Duodenal mucosa (tissue), 2 donors: ENCODE measurements at regions not wholly inside any gene's neighbourhood (a gene's known extent, or its start where the extent isn't known, plus 50 kb on each side); places are given as distances from the start of the nearest gene placed in this dataset.

Experiments
- H3K27ac ChIP-seq: one replicate; pipeline ENCODE4 v1.7.0; 2013; ENCODE audit warnings: low read depth, low read length
- H3K27me3 ChIP-seq, 2 donors: one replicate each; pipeline ENCODE4 v1.7.0; 2013; ENCODE audit warnings: low read length in 2 of 2, control low read depth in 1 of 2; ENCODE audit not compliant: insufficient read depth in 2 of 2, control insufficient read depth in 1 of 2
- H3K36me3 ChIP-seq, 2 donors: one replicate each; pipeline ENCODE4 v1.7.0; 2013; ENCODE audit warnings: low read length in 2 of 2, control low read depth in 1 of 2; ENCODE audit not compliant: insufficient read depth in 2 of 2, control insufficient read depth in 1 of 2
- H3K4me1 ChIP-seq, 2 donors: one replicate each; pipeline ENCODE4 v1.7.0; 2013; ENCODE audit warnings: low read length in 2 of 2, control low read depth in 1 of 2; ENCODE audit not compliant: insufficient read depth in 2 of 2, control insufficient read depth in 1 of 2
- H3K4me3 ChIP-seq, 2 donors: one replicate each; pipeline ENCODE4 v1.7.0; 2013; ENCODE audit warnings: low read length in 2 of 2, low read depth in 1 of 2
- H3K9ac ChIP-seq, 2 donors: one replicate each; pipeline ENCODE4 v1.7.0; 2013; ENCODE audit warnings: low read length in 2 of 2, low read depth in 1 of 2
- H3K9me3 ChIP-seq, 2 donors: one replicate each; pipeline ENCODE4 v1.7.0; 2013; ENCODE audit warnings: low read length in 2 of 2, control low read depth in 1 of 2; ENCODE audit not compliant: control insufficient read depth in 1 of 2

GRCh38 chr7:42580061-42580460 lies 331.8 kb downstream of the C7orf25 start:
- Histone ChIP-seq H3K27ac (no peak overlapping the region), H3K27me3 (no peaks in the 10 kb centered on the region), H3K4me3 (no peak overlapping the region), H3K9me3 (no peaks in the 10 kb centered on the region), H3K9ac (no peak overlapping the region), H3K4me1 (no peaks in the 10 kb centered on the region), H3K36me3 (no peaks in the 10 kb centered on the region)

GRCh38 chr7:42575171-42575570 lies 336.7 kb downstream of the C7orf25 start:
- Histone ChIP-seq H3K4me3 (no peak overlapping the region), H3K9me3 (no peaks in the 10 kb centered on the region), H3K27ac (no peak overlapping the region), H3K27me3 (no peaks in the 10 kb centered on the region), H3K4me1 (no peaks in the 10 kb centered on the region), H3K9ac (no peak overlapping the region), H3K36me3 (no peaks in the 10 kb centered on the region)

GRCh38 chr7:42574685-42575084 lies 337.2 kb downstream of the C7orf25 start:
- H3K4me1 ChIP-seq = no peaks in the 10 kb centered on the region
- H3K9me3 ChIP-seq = no peaks in the 10 kb centered on the region
- H3K9ac ChIP-seq = no peak overlapping the region
- no peak overlapping the region for H3K27ac ChIP-seq
- H3K36me3 ChIP-seq = no peaks in the 10 kb centered on the region
- H3K4me3 ChIP-seq = no peak overlapping the region
- no peaks in the 10 kb centered on the region for H3K27me3 ChIP-seq

GRCh38 chr7:42573881-42574672 lies 337.1 kb upstream of the GLI3 start:
- Histone ChIP-seq H3K4me3 (no peak overlapping the region), H3K27ac (no peak overlapping the region), H3K27me3 (no peaks in the 10 kb centered on the region)

GRCh38 chr7:42572561-42572960 lies 335.6 kb upstream of the GLI3 start:
- Histone ChIP-seq H3K9me3 (no peaks in the 10 kb centered on the region), H3K4me3 (no peak overlapping the region), H3K9ac (no peak overlapping the region), H3K4me1 (no peaks in the 10 kb centered on the region), H3K27ac (no peak overlapping the region), H3K36me3 (no peaks in the 10 kb centered on the region), H3K27me3 (no peaks in the 10 kb centered on the region)

More at GRCh38 chr7:42573881-42574672, 337.1 kb upstream of the GLI3 start:
- no peaks in the 10 kb centered on the region for H3K9me3 ChIP-seq
- no peaks in the 10 kb centered on the region for H3K36me3 ChIP-seq
- H3K4me1 ChIP-seq = no peaks in the 10 kb centered on the region
- H3K9ac ChIP-seq = no peak overlapping the region

- H3K4me3 ChIP-seq = no peak overlapping the region
- no peak overlapping the region for H3K9ac ChIP-seq
- no peaks in the 10 kb centered on the region for H3K36me3 ChIP-seq
- H3K27me3 ChIP-seq = no peaks in the 10 kb centered on the region
- H3K4me1 ChIP-seq = no peaks in the 10 kb centered on the region
- no peaks in the 10 kb centered on the region for H3K9me3 ChIP-seq
- H3K27ac ChIP-seq = no peak overlapping the region
Observed at GRCh38 chr7:42572056-42572455, 335.0 kb upstream of the GLI3 start.

GRCh38 chr7:42570944-42571343 lies 333.9 kb upstream of the GLI3 start:
- no peak overlapping the region for H3K4me3 ChIP-seq
- H3K27me3 ChIP-seq = no peaks in the 10 kb centered on the region
- no peaks in the 10 kb centered on the region for H3K4me1 ChIP-seq
- no peaks in the 10 kb centered on the region for H3K9me3 ChIP-seq
- no peak overlapping the region for H3K9ac ChIP-seq
- H3K27ac ChIP-seq = no peak overlapping the region
- no peaks in the 10 kb centered on the region for H3K36me3 ChIP-seq

- no peaks in the 10 kb centered on the region for H3K4me1 ChIP-seq
- H3K27ac ChIP-seq = no peak overlapping the region
Observed at GRCh38 chr7:42567051-42567450, 330.0 kb upstream of the GLI3 start.

GRCh38 chr7:42561797-42562196 lies 324.8 kb upstream of the GLI3 start:
- no peak overlapping the region for H3K27ac ChIP-seq
- peaks cover 4 to 10% of the 10 kb centered on the region in 2 donors for H3K9me3 ChIP-seq
- H3K36me3 ChIP-seq = no peaks in the 10 kb centered on the region
- H3K4me3 ChIP-seq = no peak overlapping the region
- H3K9ac ChIP-seq = no peak overlapping the region
- H3K4me1 ChIP-seq = no peaks in the 10 kb centered on the region
- no peaks in the 10 kb centered on the region for H3K27me3 ChIP-seq

More at GRCh38 chr7:42567051-42567450, 330.0 kb upstream of the GLI3 start:
- Histone ChIP-seq H3K27me3 (no peaks in the 10 kb centered on the region), H3K4me3 (no peak overlapping the region), H3K9ac (no peak overlapping the region), H3K9me3 (peaks cover 2 to 3% of the 10 kb centered on the region in 2 donors), H3K36me3 (no peaks in the 10 kb centered on the region)

GRCh38 chr7:42560866-42561265 lies 323.9 kb upstream of the GLI3 start:
- Histone ChIP-seq H3K4me3 (no peak overlapping the region), H3K27me3 (no peaks in the 10 kb centered on the region), H3K4me1 (no peaks in the 10 kb centered on the region), H3K9ac (no peak overlapping the region), H3K27ac (no peak overlapping the region), H3K9me3 (peaks cover 4 to 14% of the 10 kb centered on the region in 2 donors), H3K36me3 (no peaks in the 10 kb centered on the region)
